ENCODE measurements at regions not wholly inside any gene's neighbourhood (a gene's known extent, or its start where the extent isn't known, plus 50 kb on each side); places are given as distances from the start of the nearest gene placed in this dataset.

- intact Hi-C loops (cut with DNase I) = no loop called here
- no peak for ATAC-seq
- TF ChIP-seq POLR2A (IDR thresholded peaks at IDR 0.05) (no peak), CTCF (IDR thresholded peaks at IDR 0.05) (no peak)
- Histone ChIP-seq H3K36me3 (replicated peaks in 1 of 2; ENCODE audit: insufficient read depth in 1 of 2, low read depth in 2 of 2) (no peaks in the 10 kb centered on the region), H3K27ac (no peak overlapping the region), H3K4me3 (no peak overlapping the region), H3K4me1 (no peaks in the 10 kb centered on the region), H3K9me3 (no peaks in the 10 kb centered on the region), H3K27me3 (no peaks in the 10 kb centered on the region)
- no peak for DNase-seq
- 60 to 63% methylated on average over 3 of the region's 3 CpGs for WGBS, 2 donors
Observed at GRCh38 chr22:34776817-34777216, 289.1 kb upstream of the ISX start.

- no peaks in the 10 kb centered on the region for H3K36me3 ChIP-seq (replicated peaks in 1 of 2; ENCODE audit: insufficient read depth in 1 of 2, low read depth in 2 of 2)
- intact Hi-C loops (cut with DNase I) = no loop called here
- H3K9me3 ChIP-seq = no peaks in the 10 kb centered on the region
- no peaks in the 10 kb centered on the region for H3K27me3 ChIP-seq
- no peak for DNase-seq
- ATAC-seq = no peak
- no peaks in the 10 kb centered on the region for H3K4me1 ChIP-seq
- no peak overlapping the region for H3K4me3 ChIP-seq
- no peak overlapping the region for H3K27ac ChIP-seq
- TF ChIP-seq POLR2A (IDR thresholded peaks at IDR 0.05) = no peak
- no peak for TF ChIP-seq CTCF (IDR thresholded peaks at IDR 0.05)
Observed at GRCh38 chr22:34781681-34782080, 284.3 kb upstream of the ISX start.

- no peaks in the 10 kb centered on the region for H3K4me1 ChIP-seq
- H3K27ac ChIP-seq = no peak overlapping the region
- intact Hi-C loops (cut with DNase I) = no loop called here
- no peak for DNase-seq
- no peaks in the 10 kb centered on the region for H3K9me3 ChIP-seq
- no peak for ATAC-seq
- H3K36me3 ChIP-seq (replicated peaks in 1 of 2; ENCODE audit: insufficient read depth in 1 of 2, low read depth in 2 of 2) = no peaks in the 10 kb centered on the region
- no peaks in the 10 kb centered on the region for H3K27me3 ChIP-seq
- no peak overlapping the region for H3K4me3 ChIP-seq
- WGBS, 2 donors = 61 to 67% methylated on average over 5 of the region's 5 CpGs
- no peak for TF ChIP-seq CTCF (IDR thresholded peaks at IDR 0.05)
- no peak for TF ChIP-seq POLR2A (IDR thresholded peaks at IDR 0.05)
Observed at GRCh38 chr22:34783436-34783835, 282.5 kb upstream of the ISX start.

- WGBS, 2 donors = 11 to 15% methylated on average over 3 of the region's 3 CpGs
- TF ChIP-seq POLR2A (IDR thresholded peaks at IDR 0.05) = no peak
- no peak for TF ChIP-seq CTCF (IDR thresholded peaks at IDR 0.05)
- Histone ChIP-seq H3K27ac (no peak overlapping the region), H3K27me3 (no peaks in the 10 kb centered on the region), H3K4me3 (no peak overlapping the region), H3K4me1 (no peaks in the 10 kb centered on the region), H3K9me3 (no peaks in the 10 kb centered on the region), H3K36me3 (replicated peaks in 1 of 2; ENCODE audit: insufficient read depth in 1 of 2, low read depth in 2 of 2) (no peaks in the 10 kb centered on the region)
- ATAC-seq = no peak
- DNase-seq = no peak
- intact Hi-C loops (cut with DNase I) = no loop called here
Observed at GRCh38 chr22:34784056-34784455, 281.9 kb upstream of the ISX start.

GRCh38 chr22:34797826-34798225 is 268.1 kb upstream of the ISX start:
- DNase-seq (no peak), ATAC-seq (no peak)
- Histone ChIP-seq H3K9me3 (no peaks in the 10 kb centered on the region), H3K27me3 (no peaks in the 10 kb centered on the region), H3K4me1 (peaks cover 5% of the 10 kb centered on the region), H3K4me3 (no peak overlapping the region), H3K36me3 (replicated peaks in 1 of 2; ENCODE audit: insufficient read depth in 1 of 2, low read depth in 2 of 2) (no peaks in the 10 kb centered on the region), H3K27ac (no peak overlapping the region)
- WGBS, 2 donors = 47 to 55% methylated on average over 5 of the region's 5 CpGs
- intact Hi-C loops (cut with DNase I) = no loop called here
- TF ChIP-seq POLR2A (IDR thresholded peaks at IDR 0.05) (no peak), CTCF (IDR thresholded peaks at IDR 0.05) (no peak)

Data from body of pancreas (tissue), 4 donors.